Tibial nerve (tissue), 4 donors: ENCODE measurements at regions not wholly inside any gene's neighbourhood (a gene's known extent, or its start where the extent isn't known, plus 50 kb on each side); places are given as distances from the start of the nearest gene placed in this dataset.
"Not testable (repeated sequence)": the region's sequence is repeated elsewhere in the genome, so short reads cannot be mapped to it uniquely, and the experiment has no call there.

ENCODE experiments used
- DNase-seq, 2 donors: peaks; one replicate each; pipeline ENCODE4 v3.0.0-alpha.2; 2019; ENCODE audit warnings: low spot score in 2 of 2
- H3K27ac ChIP-seq, 4 donors: fragments of 200-600 bp; sonication (generic) in 3 of 4; one replicate each; pipeline ENCODE4 v1.5.1; 2017 to 2019; ENCODE audit warnings: mild to moderate bottlenecking in 1 of 4
- H3K27me3 ChIP-seq, 2 donors: fragments of 200-600 bp; sonication (generic) in 1 of 2; one replicate each; pipeline versions ENCODE4 v1.5.1 to v1.6.0; 2017 to 2019
- H3K36me3 ChIP-seq, 3 donors: fragments of 200-600 bp; sonication (generic); one replicate each; pipeline ENCODE4 v1.5.1; 2018 to 2019
- H3K4me1 ChIP-seq, 4 donors: fragments of 200-600 bp; sonication (generic) in 3 of 4; one replicate each; pipeline ENCODE4 v1.5.1; 2017 to 2019
- H3K4me3 ChIP-seq, 4 donors: fragments of 200-600 bp; sonication (generic) in 3 of 4; one replicate each; pipeline ENCODE4 v1.5.1; 2017 to 2019; ENCODE audit warnings: mild to moderate bottlenecking in 1 of 4, moderate library complexity in 1 of 4
- H3K9me3 ChIP-seq, 4 donors: fragments of 200-600 bp; sonication (generic) in 3 of 4; one replicate each; pipeline ENCODE4 v1.5.1; 2017 to 2019
- CTCF ChIP-seq, 5 experiments: fragments of 200-600 bp in 3 of 5; fragments of 450-650 bp in 2 of 5; sonication (generic) in 3 of 5; IDR thresholded peaks; one replicate each; pipeline ENCODE4 v1.5.1; 2016 to 2019; ENCODE audit warnings: antibody characterized with exemption in 5 of 5, mild to moderate bottlenecking in 3 of 5, moderate library complexity in 2 of 5
- EP300 ChIP-seq, 2 donors: sonication (generic); formaldehyde crosslinking; IDR thresholded peaks; one replicate each; pipeline ENCODE4 v1.6.1; 2017; ENCODE audit warnings: antibody characterized with exemption in 2 of 2, mild to moderate bottlenecking in 1 of 2
- POLR2A ChIP-seq, 2 donors: fragments of 450-650 bp; IDR thresholded peaks; one replicate each; pipeline ENCODE4 v1.6.1; 2017; ENCODE audit warnings: antibody characterized with exemption in 2 of 2, mild to moderate bottlenecking in 2 of 2, moderate library complexity in 2 of 2
- WGBS, 2 donors: methylation state at CpG; one replicate each; pipeline ENCODE4 v1.1.5; 2018; 5-methylcytosine and 5-hydroxymethylcytosine counted together

- H3K27ac ChIP-seq = no peak overlapping the region
- WGBS, 2 donors = 55 to 59% methylated on average over 2 of the region's 2 CpGs
- no peak for DNase-seq
Measured at GRCh38 chr17:22707626-22708025, 1015.3 kb downstream of the KCNJ18 start.

GRCh38 chr17:22717211-22717610 is 1024.9 kb downstream of the KCNJ18 start:
- Histone ChIP-seq H3K36me3 (no peaks in the 10 kb centered on the region), H3K27ac (no peak overlapping the region), H3K27me3 (no peaks in the 10 kb centered on the region), H3K4me3 (no peak overlapping the region), H3K4me1 (no peaks in the 10 kb centered on the region), H3K9me3 (peaks cover 0 to 48% (median 3%) of the 10 kb centered on the region in 4 donors)
- TF ChIP-seq POLR2A (IDR thresholded peaks at IDR 0.05) (no peak), EP300 (IDR thresholded peaks at IDR 0.05) (no peak), CTCF (IDR thresholded peaks at IDR 0.05) (no peak)
- 64 to 82% methylated on average over 2 of the region's 2 CpGs for WGBS, 2 donors
- no peak for DNase-seq

More at GRCh38 chr17:22707626-22708025, 1015.3 kb downstream of the KCNJ18 start:
- Histone ChIP-seq H3K36me3 (no peaks in the 10 kb centered on the region), H3K4me3 (no peak overlapping the region), H3K27me3 (no peaks in the 10 kb centered on the region), H3K4me1 (no peaks in the 10 kb centered on the region), H3K9me3 (peaks cover 0 to 10% (median 0%) of the 10 kb centered on the region in 4 donors)
- no peak for TF ChIP-seq EP300 (IDR thresholded peaks at IDR 0.05)
- no peak for TF ChIP-seq CTCF (IDR thresholded peaks at IDR 0.05)

- no peak for DNase-seq
- no peaks in the 10 kb centered on the region for H3K27me3 ChIP-seq
- peaks cover 0 to 55% (median 5%) of the 10 kb centered on the region in 4 donors for H3K9me3 ChIP-seq
- H3K4me3 ChIP-seq = no peak overlapping the region
- 40 to 42% methylated on average over 2 of the region's 2 CpGs for WGBS, 2 donors
- H3K36me3 ChIP-seq = no peaks in the 10 kb centered on the region
- H3K27ac ChIP-seq = no peak overlapping the region
- H3K4me1 ChIP-seq = no peaks in the 10 kb centered on the region
- TF ChIP-seq POLR2A (IDR thresholded peaks at IDR 0.05) = no peak
- no peak for TF ChIP-seq CTCF (IDR thresholded peaks at IDR 0.05)
- TF ChIP-seq EP300 (IDR thresholded peaks at IDR 0.05) = no peak
Measured at GRCh38 chr17:22718689-22719088, 1026.4 kb downstream of the KCNJ18 start.

GRCh38 chr17:22741066-22741465 is 1048.7 kb downstream of the KCNJ18 start:
- DNase-seq, H3K27ac ChIP-seq, H3K36me3 ChIP-seq, H3K4me3 ChIP-seq, H3K4me1 ChIP-seq, H3K27me3 ChIP-seq: not testable (repeated sequence)
- H3K9me3 ChIP-seq = peaks cover 0 to 57% (median 12%) of the 10 kb centered on the region in 4 donors
- WGBS, 2 donors = 90% methylated on average over 4 of the region's 27 CpGs; no CpG with 5 or more reads in 1 of the 2 donors
